ENCODE measurements at regions not wholly inside any gene's neighbourhood (a gene's known extent, or its start where the extent isn't known, plus 50 kb on each side); places are given as distances from the start of the nearest gene placed in this dataset.

GRCh38 chr1:14338509-14338908 is 260.0 kb upstream of the KAZN start:
- no peak overlapping the region for H3K4me3 ChIP-seq
- TF ChIP-seq FOXS1 (CRISPR knock-in tag; IDR thresholded peaks at IDR 0.05) = no peak
- no peak for TF ChIP-seq PHF8 (IDR thresholded peaks at IDR 0.05; ENCODE audit: borderline replicate concordance, low read depth)
- TF ChIP-seq FOSL2 (IDR thresholded peaks at IDR 0.05) = no peak
- no peak for TF ChIP-seq FOSL2 (CRISPR knock-in tag; IDR thresholded peaks at IDR 0.05)
- TF ChIP-seq, protein P1, sequence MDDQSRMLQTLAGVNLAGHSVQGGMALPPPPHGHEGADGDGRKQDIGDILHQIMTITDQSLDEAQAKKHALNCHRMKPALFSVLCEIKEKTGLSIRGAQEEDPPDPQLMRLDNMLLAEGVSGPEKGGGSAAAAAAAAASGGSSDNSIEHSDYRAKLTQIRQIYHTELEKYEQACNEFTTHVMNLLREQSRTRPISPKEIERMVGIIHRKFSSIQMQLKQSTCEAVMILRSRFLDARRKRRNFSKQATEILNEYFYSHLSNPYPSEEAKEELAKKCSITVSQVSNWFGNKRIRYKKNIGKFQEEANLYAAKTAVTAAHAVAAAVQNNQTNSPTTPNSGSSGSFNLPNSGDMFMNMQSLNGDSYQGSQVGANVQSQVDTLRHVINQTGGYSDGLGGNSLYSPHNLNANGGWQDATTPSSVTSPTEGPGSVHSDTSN (IDR thresholded peaks at IDR 0.05) = no peak
- TF ChIP-seq GATA3 (IDR thresholded peaks at IDR 0.05; ENCODE audit: borderline replicate concordance) = no peak
- no peak for TF ChIP-seq ELK1 (IDR thresholded peaks at IDR 0.05; ENCODE audit: low read depth, low read length)
- TF ChIP-seq E2F6 (IDR thresholded peaks at IDR 0.05; ENCODE audit: borderline replicate concordance, low read depth) = no peak
- TF ChIP-seq NFE2L2 (conservative IDR thresholded peaks at IDR 0.05; ENCODE audit: low read length) = no peak
- no peak for TF ChIP-seq CBX8 (IDR thresholded peaks at IDR 0.05)
- TF ChIP-seq BHLHE40 (IDR thresholded peaks at IDR 0.05; ENCODE audit: low read depth, low read length) = no peak
- no peak for FAIRE-seq
- H3K4me2 ChIP-seq = no peak overlapping the region
- ATAC-seq = no peak
- no peaks in the 10 kb centered on the region for H3K4me1 ChIP-seq
- H3K9me3 ChIP-seq = no peaks in the 10 kb centered on the region
- no peak for DNase-seq (ENCODE audit: low read depth in 1 of 2, low spot score in 1 of 2)
- ChIA-PET CTCF (no interaction called here), POLR2A (interaction anchor here (0.7 kb wide), 1 partner anchor 10 kb away, joined by 5 read pairs; no protein-coding TSS in a partner anchor)
- 0% methylated on average over 3 of the region's 3 CpGs for WGBS (ENCODE audit: missing lambda C conversion rate)
- H3K27ac ChIP-seq = no peak overlapping the region

GRCh38 chr1:14339288-14339687 is 259.2 kb upstream of the KAZN start:
- DNase-seq (ENCODE audit: low read depth in 1 of 2, low spot score in 1 of 2) = no peak
- H3K27ac ChIP-seq = no peak overlapping the region

More at GRCh38 chr1:14339288-14339687, 259.2 kb upstream of the KAZN start:
- FAIRE-seq = no peak
- ChIA-PET POLR2A (no interaction called here), CTCF (no interaction called here)
- H3K4me2 ChIP-seq = no peak overlapping the region
- TF ChIP-seq KDM1A (IDR thresholded peaks at IDR 0.05; ENCODE audit: low read depth) = no peak
- no peak for TF ChIP-seq JUNB (IDR thresholded peaks at IDR 0.05)
- no peak for TF ChIP-seq NFE2L2 (conservative IDR thresholded peaks at IDR 0.05; ENCODE audit: low read length)
- TF ChIP-seq, protein P2, sequence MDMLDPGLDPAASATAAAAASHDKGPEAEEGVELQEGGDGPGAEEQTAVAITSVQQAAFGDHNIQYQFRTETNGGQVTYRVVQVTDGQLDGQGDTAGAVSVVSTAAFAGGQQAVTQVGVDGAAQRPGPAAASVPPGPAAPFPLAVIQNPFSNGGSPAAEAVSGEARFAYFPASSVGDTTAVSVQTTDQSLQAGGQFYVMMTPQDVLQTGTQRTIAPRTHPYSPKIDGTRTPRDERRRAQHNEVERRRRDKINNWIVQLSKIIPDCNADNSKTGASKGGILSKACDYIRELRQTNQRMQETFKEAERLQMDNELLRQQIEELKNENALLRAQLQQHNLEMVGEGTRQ (IDR thresholded peaks at IDR 0.05) = no peak
- TF ChIP-seq, protein P3, sequence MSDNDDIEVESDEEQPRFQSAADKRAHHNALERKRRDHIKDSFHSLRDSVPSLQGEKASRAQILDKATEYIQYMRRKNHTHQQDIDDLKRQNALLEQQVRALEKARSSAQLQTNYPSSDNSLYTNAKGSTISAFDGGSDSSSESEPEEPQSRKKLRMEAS (IDR thresholded peaks at IDR 0.05) = no peak
- no peak for TF ChIP-seq RAD21 (conservative IDR thresholded peaks at IDR 0.05 in 1 of 2, IDR thresholded peaks at IDR 0.05 in 1 of 2)
- no peak for TF ChIP-seq CEBPB (IDR thresholded peaks at IDR 0.05)
- TF ChIP-seq MAZ (IDR thresholded peaks at IDR 0.05; ENCODE audit: borderline replicate concordance, low read depth, low read length) = no peak
- no peak for TF ChIP-seq HOXA7 (CRISPR knock-in tag; IDR thresholded peaks at IDR 0.05)
- no peak for TF ChIP-seq CTCF (IDR thresholded peaks at IDR 0.05)
- TF ChIP-seq SREBF2 (IDR thresholded peaks at IDR 0.05) = no peak
- TF ChIP-seq, protein P1 (IDR thresholded peaks at IDR 0.05) = no peak
- TF ChIP-seq FOSL2 (IDR thresholded peaks at IDR 0.05) = no peak
- no peak for TF ChIP-seq FOSL2 (CRISPR knock-in tag; IDR thresholded peaks at IDR 0.05)
- no peak for TF ChIP-seq ZC3H11A (IDR thresholded peaks at IDR 0.05)
- no peak for TF ChIP-seq ATOH8 (CRISPR knock-in tag; IDR thresholded peaks at IDR 0.05; ENCODE audit: low read depth)
- no peak for ATAC-seq
- 40% methylated on average over 5 of the region's 5 CpGs for WGBS (ENCODE audit: missing lambda C conversion rate)
- H3K4me1 ChIP-seq = no peaks in the 10 kb centered on the region
- H3K4me3 ChIP-seq = no peak overlapping the region
- H3K9me3 ChIP-seq = no peaks in the 10 kb centered on the region
